SK-N-SH (cell line): ENCODE measurements at regions not wholly inside any gene's neighbourhood (a gene's known extent, or its start where the extent isn't known, plus 50 kb on each side); places are given as distances from the start of the nearest gene placed in this dataset.

Source experiments
- CTCF ChIA-PET: fragments of 300-600, 350-600 bp; formaldehyde crosslinking; extraction: SDS; loops from one replicate; lab custom pipeline; 2021; lab: Yijun Ruan, JAX
- POLR2A ChIA-PET: fragments of 350-600 bp; sonication (Branson Sonifier 250); formaldehyde crosslinking; extraction: SDS; loops from one replicate; lab custom pipeline; 2020; ENCODE audit warnings: antibody characterized with exemption, inconsistent platforms; lab: Yijun Ruan, JAX
- DNase-seq: peaks from one replicate; pipeline ENCODE4 v3.0.0; 2012
- H2AFZ ChIP-seq: fragments of 200-600 bp; sonication (generic); 2 replicates; pipeline ENCODE4 v1.8.1; 2016; ENCODE audit warnings: antibody characterized with exemption, mild to moderate bottlenecking, low read depth
- H3F3A ChIP-seq: fragments of 200-600 bp; sonication (generic); replicated peaks from 2 replicates; pipeline ENCODE3; 2016; ENCODE audit warnings: antibody characterized with exemption, mild to moderate bottlenecking; ENCODE audit not compliant: insufficient read depth
- H3K27ac ChIP-seq, 2 experiments: fragments of 200-500 bp in 1 of 2; fragments of 200-600 bp in 1 of 2; sonication (Bioruptor generic) in 1 of 2; sonication (generic), shearing (Covaris generic) in 1 of 2; 2 replicates each; pipeline versions ENCODE4 v1.5.1 to v1.6.1; 2014 to 2016; ENCODE audit warnings: low read depth in 2 of 2, inconsistent platforms in 1 of 2, low read length in 1 of 2, mild to moderate bottlenecking in 1 of 2, mixed read lengths in 1 of 2
- H3K27me3 ChIP-seq: fragments of 200-600 bp; sonication (generic), shearing (Covaris generic); 2 replicates; pipeline ENCODE4 v1.6.1; 2016; ENCODE audit warnings: mixed run types; ENCODE audit not compliant: insufficient read depth
- H3K36me3 ChIP-seq, 2 experiments: fragments of 200-500 bp in 1 of 2; fragments of 200-600 bp in 1 of 2; sonication (Bioruptor generic) in 1 of 2; sonication (generic) in 1 of 2; replicated peaks in 1 of 2; 2 replicates each; pipeline versions ENCODE3 to v1.5.1; 2014 to 2016; ENCODE audit warnings: low read length in 1 of 2, mild to moderate bottlenecking in 1 of 2; ENCODE audit not compliant: insufficient read depth in 2 of 2, control insufficient read depth in 1 of 2
- H3K4me1 ChIP-seq, 2 experiments: fragments of 200-500 bp in 1 of 2; fragments of 200-600 bp in 1 of 2; sonication (Bioruptor generic) in 1 of 2; sonication (generic), shearing (Covaris generic) in 1 of 2; 2 replicates each; pipeline versions ENCODE4 v1.5.1 to v1.6.1; 2014 to 2016; ENCODE audit warnings: low read depth in 1 of 2, low read length in 1 of 2, mixed run types in 1 of 2; ENCODE audit not compliant: insufficient read depth in 2 of 2, control insufficient read depth in 1 of 2
- H3K4me2 ChIP-seq: fragments of 200-600 bp; sonication (generic), shearing (Covaris generic); 2 replicates; pipeline ENCODE4 v1.6.1; 2017; ENCODE audit warnings: mixed run types
- H3K4me3 ChIP-seq, 2 experiments: fragments of 200-500 bp in 1 of 2; fragments of 200-600 bp in 1 of 2; sonication (Bioruptor generic) in 1 of 2; sonication (generic), shearing (Covaris generic) in 1 of 2; 2 replicates each; pipeline versions ENCODE4 v1.5.1 to v1.8.1; 2014 to 2016; ENCODE audit warnings: low read depth in 2 of 2, inconsistent platforms in 1 of 2, low read length in 1 of 2, mild to moderate bottlenecking in 1 of 2, mixed read lengths in 1 of 2, moderate library complexity in 1 of 2
- H3K79me2 ChIP-seq: fragments of 200-600 bp; sonication (generic); 2 replicates; pipeline ENCODE4 v1.8.1; 2017; ENCODE audit warnings: mild to moderate bottlenecking; ENCODE audit not compliant: insufficient read depth
- H3K9ac ChIP-seq: fragments of 200-600 bp; sonication (generic); 2 replicates; pipeline ENCODE4 v1.6.1; 2017; ENCODE audit warnings: mixed run types
- H3K9me2 ChIP-seq: fragments of 200-600 bp; sonication (generic); 2 replicates; pipeline ENCODE4 v1.6.1; 2017; ENCODE audit warnings: mixed run types
- H3K9me3 ChIP-seq: fragments of 200-600 bp; sonication (generic); 2 replicates; pipeline ENCODE4 v1.6.1; 2017; ENCODE audit warnings: mixed run types, mild to moderate bottlenecking, moderate library complexity
- H4K20me1 ChIP-seq: fragments of 200-600 bp; sonication (generic); 2 replicates; pipeline ENCODE4 v1.6.1; 2017; ENCODE audit warnings: mild to moderate bottlenecking, mixed run types; ENCODE audit not compliant: insufficient read depth
- CTCF ChIP-seq: fragments of 200-600 bp; sonication (generic); IDR thresholded peaks from 2 replicates; pipeline ENCODE4 v1.6.1; 2017; ENCODE audit warnings: antibody characterized with exemption, mild to moderate bottlenecking, moderate library complexity
- ELF1 ChIP-seq: IDR thresholded peaks from 2 replicates; pipeline ENCODE4 v1.4.0; 2012
- FOXJ3 ChIP-seq: sonication (generic); formaldehyde crosslinking; IDR thresholded peaks from 2 replicates; pipeline ENCODE4 v1.5.1; 2020; ENCODE audit warnings: mild to moderate bottlenecking, missing genetic modification reagents
- JUND ChIP-seq: IDR thresholded peaks from 2 replicates; pipeline ENCODE4 v1.4.0; 2012
- MEF2A ChIP-seq: IDR thresholded peaks from 2 replicates; pipeline ENCODE4 v1.4.0; 2012; ENCODE audit warnings: low read depth, borderline replicate concordance
- NFIC ChIP-seq: IDR thresholded peaks from 2 replicates; pipeline ENCODE4 v1.4.0; 2012; ENCODE audit warnings: borderline replicate concordance
- RAD21 ChIP-seq: IDR thresholded peaks from 2 replicates; pipeline ENCODE4 v1.6.1; 2012; ENCODE audit warnings: mild to moderate bottlenecking, low read length
- REST ChIP-seq: IDR thresholded peaks from 2 replicates; pipeline ENCODE4 v1.6.1; 2012; ENCODE audit warnings: mild to moderate bottlenecking, low read depth, low read length, moderate library complexity
- RFX5 ChIP-seq: IDR thresholded peaks from 2 replicates; pipeline ENCODE4 v1.6.1; 2012; ENCODE audit warnings: mild to moderate bottlenecking, improper control_type of control experiment, low read length
- RXRA ChIP-seq: IDR thresholded peaks from 2 replicates; pipeline ENCODE4 v1.4.0; 2012; ENCODE audit warnings: low read depth, mild to moderate bottlenecking, borderline replicate concordance
- SIN3A ChIP-seq: IDR thresholded peaks from 2 replicates; pipeline ENCODE4 v1.6.1; 2012; ENCODE audit warnings: low read depth, mild to moderate bottlenecking, low read length, moderate library complexity, borderline replicate concordance
- TAF1 ChIP-seq: IDR thresholded peaks from 2 replicates; pipeline ENCODE4 v1.6.1; 2012; ENCODE audit warnings: low read depth, mild to moderate bottlenecking, low read length, moderate library complexity, borderline replicate concordance
- TEAD4 ChIP-seq: IDR thresholded peaks from 2 replicates; pipeline ENCODE4 v1.4.0; 2012; ENCODE audit warnings: mild to moderate bottlenecking, borderline replicate concordance; ENCODE audit not compliant: insufficient read depth
- WGBS: methylation state at CpG from one replicate; pipeline ENCODE4 v1.1.6; 2017; ENCODE audit warnings: low lambda C conversion rate; 5-methylcytosine and 5-hydroxymethylcytosine counted together
- TF ChIP-seq, protein P1 (sequence below): IDR thresholded peaks from 2 replicates; pipeline ENCODE4 v1.4.0; 2012; ENCODE audit warnings: low read depth, borderline replicate concordance

DNA sequence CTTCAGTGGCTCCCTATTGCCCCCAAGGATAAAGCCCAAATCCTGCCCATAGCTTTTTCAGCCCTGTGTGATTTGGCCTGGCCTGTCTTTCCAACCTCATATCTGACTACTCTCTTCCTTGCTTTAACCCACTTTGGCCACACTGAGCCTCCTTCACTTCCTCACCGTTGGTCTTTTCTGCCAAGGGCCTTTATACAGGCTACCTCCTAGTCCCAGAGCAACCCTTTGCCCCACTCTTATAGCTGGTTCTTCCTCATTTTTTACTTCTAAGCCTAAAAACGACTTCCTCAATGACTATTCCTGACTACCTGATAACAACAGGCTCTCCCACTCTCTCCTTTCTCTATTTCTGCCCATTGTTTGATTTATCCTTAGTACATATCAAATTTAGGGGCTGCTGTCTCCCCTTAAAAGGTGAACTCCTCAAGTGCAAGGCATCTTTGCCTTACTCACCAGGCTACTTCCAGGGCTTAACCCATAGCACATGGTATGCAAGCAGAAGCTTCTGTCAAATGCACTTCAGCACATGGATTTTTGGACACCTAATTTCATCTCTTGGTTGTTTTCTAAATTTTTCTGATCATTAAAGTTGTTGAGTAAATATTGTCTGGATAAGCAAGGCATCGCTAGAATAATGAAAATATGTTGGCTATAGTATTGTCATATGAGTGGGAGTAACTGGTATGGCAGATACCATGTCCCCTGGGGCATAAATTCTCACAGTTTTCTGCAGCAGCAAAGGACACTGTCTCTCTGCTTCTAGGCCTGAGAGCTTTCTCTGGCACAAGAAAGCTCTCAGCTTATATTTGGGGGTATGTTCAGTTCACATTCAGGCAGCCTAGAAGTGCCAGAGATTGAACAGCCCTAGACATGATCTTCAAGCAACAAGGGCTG is 201.5 kb upstream of the GPR26 start:
- no peak for TF ChIP-seq NFIC
- TF ChIP-seq CTCF: no peak
- TF ChIP-seq REST: no peak
- no peak for TF ChIP-seq TEAD4
- TF ChIP-seq MEF2A: no peak
- Histone ChIP-seq H3K9ac (no peak overlapping the region), H3K27me3 (no peaks in the 10 kb centered on the region), H3K9me3 (no peaks in the 10 kb centered on the region), H3K9me2 (no peaks in the 10 kb centered on the region), H3K36me3 (no peaks in the 10 kb centered on the region), H3K27ac (no peak overlapping the region), H3F3A (no peaks in the 10 kb centered on the region), H2AFZ (no peak overlapping the region), H3K79me2 (no peaks in the 10 kb centered on the region), H3K4me1 (no peaks in the 10 kb centered on the region), H3K4me2 (no peak overlapping the region), H4K20me1 (no peaks in the 10 kb centered on the region), H3K4me3 (no peak overlapping the region)
- POLR2A ChIA-PET: no interaction called here
- 18% methylated on average over 3 of the region's 3 CpGs for WGBS
- CTCF ChIA-PET: no interaction called here
- no peak for DNase-seq

DNA sequence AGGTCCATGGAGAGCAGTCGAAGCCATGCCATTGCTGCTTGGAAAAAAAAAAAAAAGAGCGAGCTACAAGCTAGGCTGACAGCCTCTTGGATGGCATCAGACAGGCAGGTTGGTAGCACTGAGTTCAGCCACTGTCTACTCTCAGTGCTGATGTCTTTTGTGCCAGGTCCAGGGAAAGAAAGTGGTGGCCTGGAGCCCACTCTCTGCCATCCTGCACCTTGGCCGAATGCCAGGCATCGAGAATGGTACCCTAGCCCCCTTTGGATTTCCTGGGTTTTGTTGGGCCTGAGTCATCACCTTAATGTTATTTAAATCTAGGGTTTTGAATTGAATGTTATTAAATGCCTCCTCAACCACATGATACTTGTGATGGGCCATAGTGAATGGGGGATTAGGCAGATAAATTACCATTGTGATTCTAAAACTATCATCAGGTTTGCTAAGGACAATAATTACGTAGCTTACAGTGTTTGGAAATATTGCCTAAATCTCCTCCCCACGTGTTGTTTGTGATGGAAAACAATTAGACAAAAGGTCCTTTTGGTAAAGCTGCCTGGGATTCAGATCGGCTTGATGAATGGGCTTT is 195.7 kb upstream of the GPR26 start:
- H2AFZ ChIP-seq: no peak overlapping the region
- no peaks in the 10 kb centered on the region; a peak in 1 of 4 replicates for H3K4me1 ChIP-seq
- H3K27me3 ChIP-seq: no peaks in the 10 kb centered on the region
- H3K9ac ChIP-seq: no peak overlapping the region
- H3K36me3 ChIP-seq: no peaks in the 10 kb centered on the region
- no peaks in the 10 kb centered on the region for H3F3A ChIP-seq
- H3K9me2 ChIP-seq: no peaks in the 10 kb centered on the region
- H3K4me2 ChIP-seq: no peak overlapping the region
- no peaks in the 10 kb centered on the region for H3K79me2 ChIP-seq
- no peaks in the 10 kb centered on the region for H4K20me1 ChIP-seq
- ChIA-PET POLR2A (no interaction called here), CTCF (interaction anchor here (0.8 to 1.3 kb wide), 2 partner anchors 40 to 427 kb away, joined by 3 to 4 read pairs; no protein-coding TSS in a partner anchor)
- WGBS: 18% methylated on average over 7 of the region's 7 CpGs
- H3K9me3 ChIP-seq: no peaks in the 10 kb centered on the region
- no peak overlapping the region for H3K4me3 ChIP-seq
- no peak for DNase-seq
- H3K27ac ChIP-seq: no peak overlapping the region
- no peak for TF ChIP-seq FOXJ3 (CRISPR knock-in tag)
- no peak for TF ChIP-seq RFX5
- TF ChIP-seq, protein P1, sequence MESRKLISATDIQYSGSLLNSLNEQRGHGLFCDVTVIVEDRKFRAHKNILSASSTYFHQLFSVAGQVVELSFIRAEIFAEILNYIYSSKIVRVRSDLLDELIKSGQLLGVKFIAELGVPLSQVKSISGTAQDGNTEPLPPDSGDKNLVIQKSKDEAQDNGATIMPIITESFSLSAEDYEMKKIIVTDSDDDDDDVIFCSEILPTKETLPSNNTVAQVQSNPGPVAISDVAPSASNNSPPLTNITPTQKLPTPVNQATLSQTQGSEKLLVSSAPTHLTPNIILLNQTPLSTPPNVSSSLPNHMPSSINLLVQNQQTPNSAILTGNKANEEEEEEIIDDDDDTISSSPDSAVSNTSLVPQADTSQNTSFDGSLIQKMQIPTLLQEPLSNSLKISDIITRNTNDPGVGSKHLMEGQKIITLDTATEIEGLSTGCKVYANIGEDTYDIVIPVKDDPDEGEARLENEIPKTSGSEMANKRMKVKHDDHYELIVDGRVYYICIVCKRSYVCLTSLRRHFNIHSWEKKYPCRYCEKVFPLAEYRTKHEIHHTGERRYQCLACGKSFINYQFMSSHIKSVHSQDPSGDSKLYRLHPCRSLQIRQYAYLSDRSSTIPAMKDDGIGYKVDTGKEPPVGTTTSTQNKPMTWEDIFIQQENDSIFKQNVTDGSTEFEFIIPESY: no peak
- no peak for TF ChIP-seq RXRA
- TF ChIP-seq ELF1: no peak
- no peak for TF ChIP-seq RAD21
- no peak for TF ChIP-seq JUND
- no peak for TF ChIP-seq SIN3A
- TF ChIP-seq REST: no peak
- no peak for TF ChIP-seq TAF1
